ENCODE measurements at regions not wholly inside any gene's neighbourhood (a gene's known extent, or its start where the extent isn't known, plus 50 kb on each side); places are given as distances from the start of the nearest gene placed in this dataset.

- Histone ChIP-seq H3K27ac (no peak overlapping the region), H3K4me1 (replicated peaks in 1 of 2) (no peaks in the 10 kb centered on the region), H3K4me3 (no peak overlapping the region), H3K27me3 (no peaks in the 10 kb centered on the region), H3K36me3 (replicated peaks in 1 of 2) (no peaks in the 10 kb centered on the region), H3K9me3 (replicated peaks in 1 of 3) (no peaks in the 10 kb centered on the region)
- intact Hi-C loops (cut with DNase I) = no loop called here
- WGBS, 4 donors = 93 to 95% (median 95%) methylated on average over 9 of the region's 9 CpGs
- no peak for DNase-seq
- TF ChIP-seq CTCF (IDR thresholded peaks at IDR 0.05) (no peak), POLR2A (IDR thresholded peaks at IDR 0.05) (no peak)
These were observed 129.3 kb downstream of the SLIT2 start for GRCh38 chr4:20381005-20381404.

GRCh38 chr4:20383283-20383682 is 131.6 kb downstream of the SLIT2 start:
- H3K27ac ChIP-seq = no peak overlapping the region
- no peaks in the 10 kb centered on the region for H3K4me1 ChIP-seq (replicated peaks in 1 of 2)
- TF ChIP-seq CTCF (IDR thresholded peaks at IDR 0.05) = no peak
- TF ChIP-seq POLR2A (IDR thresholded peaks at IDR 0.05) = no peak
- no peak overlapping the region for H3K4me3 ChIP-seq
- no peaks in the 10 kb centered on the region for H3K27me3 ChIP-seq
- H3K36me3 ChIP-seq (replicated peaks in 1 of 2) = no peaks in the 10 kb centered on the region
- no peaks in the 10 kb centered on the region for H3K9me3 ChIP-seq (replicated peaks in 1 of 3)
- intact Hi-C loops (cut with DNase I) = no loop called here
- DNase-seq = no peak

- Histone ChIP-seq H3K27ac (no peak overlapping the region), H3K4me1 (replicated peaks in 1 of 2) (no peaks in the 10 kb centered on the region), H3K36me3 (replicated peaks in 1 of 2) (no peaks in the 10 kb centered on the region), H3K4me3 (no peak overlapping the region), H3K27me3 (no peaks in the 10 kb centered on the region), H3K9me3 (replicated peaks in 1 of 3) (no peaks in the 10 kb centered on the region)
- intact Hi-C loops (cut with DNase I) = no loop called here
- TF ChIP-seq POLR2A (IDR thresholded peaks at IDR 0.05) (no peak), CTCF (IDR thresholded peaks at IDR 0.05) (no peak)
- DNase-seq = no peak
These were observed 132.3 kb downstream of the SLIT2 start for GRCh38 chr4:20383969-20384368.

GRCh38 chr4:20384456-20384855 is 132.8 kb downstream of the SLIT2 start:
- WGBS, 4 donors = 68 to 78% (median 75%) methylated on average over 5 of the region's 5 CpGs
- Histone ChIP-seq H3K9me3 (replicated peaks in 1 of 3) (no peaks in the 10 kb centered on the region), H3K36me3 (replicated peaks in 1 of 2) (no peaks in the 10 kb centered on the region), H3K4me3 (no peak overlapping the region), H3K27me3 (no peaks in the 10 kb centered on the region), H3K4me1 (replicated peaks in 1 of 2) (no peaks in the 10 kb centered on the region), H3K27ac (no peak overlapping the region)
- TF ChIP-seq POLR2A (IDR thresholded peaks at IDR 0.05) (no peak), CTCF (IDR thresholded peaks at IDR 0.05) (no peak)
- no peak for DNase-seq
- intact Hi-C loops (cut with DNase I) = no loop called here
